Thyroid gland (tissue), 4 donors: ENCODE measurements at regions not wholly inside any gene's neighbourhood (a gene's known extent, or its start where the extent isn't known, plus 50 kb on each side); places are given as distances from the start of the nearest gene placed in this dataset.

Experiments used
- CTCF ChIP-seq, 6 experiments: fragments of 200-600 bp in 3 of 6; fragments of 450-650 bp in 3 of 6; sonication (generic) in 3 of 6; IDR thresholded peaks; one replicate each; pipeline ENCODE4 v1.5.1; 2016 to 2019; ENCODE audit warnings: antibody characterized with exemption in 6 of 6, mild to moderate bottlenecking in 2 of 6, inconsistent platforms in 1 of 6, moderate library complexity in 1 of 6
- POLR2A ChIP-seq, 2 donors: fragments of 450-650 bp; IDR thresholded peaks; one replicate each; pipeline ENCODE4 v1.6.1; 2017; ENCODE audit warnings: antibody characterized with exemption in 2 of 2, mild to moderate bottlenecking in 2 of 2, moderate library complexity in 1 of 2

GRCh38 chr6:163913045-163913444 is 498.5 kb downstream of the QKI start:
- TF ChIP-seq CTCF (IDR thresholded peaks at IDR 0.05) (no peak), POLR2A (IDR thresholded peaks at IDR 0.05) (no peak)
